Stomach (tissue), 8 donors: ENCODE measurements at regions not wholly inside any gene's neighbourhood (a gene's known extent, or its start where the extent isn't known, plus 50 kb on each side); places are given as distances from the start of the nearest gene placed in this dataset.

Source experiments
- DNase-seq, 2 donors: peaks; one replicate each; pipeline versions ENCODE4 v3.0.0 to v3.0.0-alpha.2; 2013 to 2019
- H3K27ac ChIP-seq, 5 donors: fragments of 200-600 bp in 4 of 5; sonication (generic) in 4 of 5; one replicate each; pipeline ENCODE4 v1.5.1; 2013 to 2019; ENCODE audit warnings: mild to moderate bottlenecking in 1 of 5, moderate library complexity in 1 of 5
- H3K27me3 ChIP-seq, 3 donors: fragments of 200-600 bp; sonication (generic); one replicate each; pipeline ENCODE4 v1.5.1; 2017 to 2019; ENCODE audit warnings: mixed run types in 1 of 3
- H3K36me3 ChIP-seq, 4 donors: fragments of 200-600 bp; sonication (generic); 1 replicate in 3 of 4; 2 replicates in 1 of 4; pipeline ENCODE4 v1.5.1; 2016 to 2019
- H3K4me1 ChIP-seq, 4 donors: fragments of 200-600 bp; sonication (generic); one replicate each; pipeline ENCODE4 v1.5.1; 2016 to 2019
- H3K4me3 ChIP-seq, 4 donors: fragments of 200-600 bp; sonication (generic) in 3 of 4; one replicate each; pipeline ENCODE4 v1.5.1; 2016 to 2019; ENCODE audit warnings: mild to moderate bottlenecking in 1 of 4
- H3K9me3 ChIP-seq, 4 donors: fragments of 200-600 bp; sonication (generic); one replicate each; pipeline ENCODE4 v1.5.1; 2016 to 2019
- EP300 ChIP-seq: sonication (generic); formaldehyde crosslinking; IDR thresholded peaks from one replicate; pipeline ENCODE4 v1.6.1; 2017; ENCODE audit warnings: antibody characterized with exemption
- POLR2A ChIP-seq, 4 donors: fragments of 450-650 bp; IDR thresholded peaks; one replicate each; pipeline ENCODE4 v1.6.1; 2016; ENCODE audit warnings: antibody characterized with exemption in 4 of 4, control low read depth in 2 of 4, mild to moderate bottlenecking in 1 of 4, moderate library complexity in 1 of 4
- POLR2AphosphoS5 ChIP-seq, 3 donors: sonication (generic); formaldehyde crosslinking; IDR thresholded peaks; one replicate each; pipeline ENCODE4 v1.6.1; 2016; ENCODE audit warnings: antibody characterized with exemption in 3 of 3
- WGBS, 5 donors: extraction: QIAGEN DNeasy Blood & Tissue Kit in 3 of 5; methylation state at CpG; one replicate each; pipeline versions ENCODE4 v1.1.5 to v1.1.7; 2013 to 2018; 5-methylcytosine and 5-hydroxymethylcytosine counted together
- intact Hi-C: fragments of 100-400 bp; cut with DNase I; formaldehyde crosslinking; loops from one replicate; pipeline ENCODE4 v1.15.1; 2023; ENCODE audit warnings: low total_unique reads
- TF ChIP-seq, protein P1 (sequence below), 7 experiments: fragments of 450-650 bp in 4 of 7; fragments of 200-600 bp in 3 of 7; sonication (generic) in 3 of 7; IDR thresholded peaks; one replicate each; pipeline ENCODE4 v1.5.1; 2016 to 2019; ENCODE audit warnings: antibody characterized with exemption in 7 of 7, control low read depth in 2 of 7, mild to moderate bottlenecking in 1 of 7
- donor health status: healthy with polysubstance abuse.
- donor health status: Bipolar disorder and iron deficiency.
- donor health status: healthy.

DNA sequence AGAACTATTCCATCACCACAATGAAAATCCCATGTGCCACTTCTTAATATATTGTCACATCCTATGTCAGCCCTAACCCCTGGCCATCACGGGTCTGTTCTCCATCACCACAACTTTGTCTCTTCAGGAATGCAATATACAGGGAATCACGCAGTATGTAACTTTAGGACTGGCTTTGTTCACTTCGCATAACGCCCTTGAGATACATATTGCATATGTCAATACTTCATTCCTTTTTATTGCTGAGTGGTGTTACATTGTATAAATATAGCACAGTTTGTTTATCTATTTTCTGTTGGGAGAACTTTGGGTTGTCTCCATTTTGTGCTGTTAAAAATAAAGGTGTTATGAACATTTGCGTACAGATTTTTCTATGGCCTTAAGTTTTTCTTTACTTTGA is 195.4 kb upstream of the ZMIZ1 start:
- 85 to 92% (median 87%) methylated on average over 5 of the region's 5 CpGs for WGBS, 5 donors
- Histone ChIP-seq H3K9me3 (no peaks in the 10 kb centered on the region), H3K27me3 (no peaks in the 10 kb centered on the region), H3K4me3 (no peak overlapping the region), H3K27ac (no peak overlapping the region), H3K36me3 (no peaks in the 10 kb centered on the region), H3K4me1 (no peaks in the 10 kb centered on the region)
- TF ChIP-seq POLR2A (IDR thresholded peaks at IDR 0.05), result no peak
- TF ChIP-seq, protein P1, sequence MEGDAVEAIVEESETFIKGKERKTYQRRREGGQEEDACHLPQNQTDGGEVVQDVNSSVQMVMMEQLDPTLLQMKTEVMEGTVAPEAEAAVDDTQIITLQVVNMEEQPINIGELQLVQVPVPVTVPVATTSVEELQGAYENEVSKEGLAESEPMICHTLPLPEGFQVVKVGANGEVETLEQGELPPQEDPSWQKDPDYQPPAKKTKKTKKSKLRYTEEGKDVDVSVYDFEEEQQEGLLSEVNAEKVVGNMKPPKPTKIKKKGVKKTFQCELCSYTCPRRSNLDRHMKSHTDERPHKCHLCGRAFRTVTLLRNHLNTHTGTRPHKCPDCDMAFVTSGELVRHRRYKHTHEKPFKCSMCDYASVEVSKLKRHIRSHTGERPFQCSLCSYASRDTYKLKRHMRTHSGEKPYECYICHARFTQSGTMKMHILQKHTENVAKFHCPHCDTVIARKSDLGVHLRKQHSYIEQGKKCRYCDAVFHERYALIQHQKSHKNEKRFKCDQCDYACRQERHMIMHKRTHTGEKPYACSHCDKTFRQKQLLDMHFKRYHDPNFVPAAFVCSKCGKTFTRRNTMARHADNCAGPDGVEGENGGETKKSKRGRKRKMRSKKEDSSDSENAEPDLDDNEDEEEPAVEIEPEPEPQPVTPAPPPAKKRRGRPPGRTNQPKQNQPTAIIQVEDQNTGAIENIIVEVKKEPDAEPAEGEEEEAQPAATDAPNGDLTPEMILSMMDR (IDR thresholded peaks at IDR 0.05), result no peak
- no peak for TF ChIP-seq EP300
- TF ChIP-seq POLR2AphosphoS5 (IDR thresholded peaks at IDR 0.05), result no peak
- intact Hi-C loops, result no loop called here
- no peak for DNase-seq

DNA sequence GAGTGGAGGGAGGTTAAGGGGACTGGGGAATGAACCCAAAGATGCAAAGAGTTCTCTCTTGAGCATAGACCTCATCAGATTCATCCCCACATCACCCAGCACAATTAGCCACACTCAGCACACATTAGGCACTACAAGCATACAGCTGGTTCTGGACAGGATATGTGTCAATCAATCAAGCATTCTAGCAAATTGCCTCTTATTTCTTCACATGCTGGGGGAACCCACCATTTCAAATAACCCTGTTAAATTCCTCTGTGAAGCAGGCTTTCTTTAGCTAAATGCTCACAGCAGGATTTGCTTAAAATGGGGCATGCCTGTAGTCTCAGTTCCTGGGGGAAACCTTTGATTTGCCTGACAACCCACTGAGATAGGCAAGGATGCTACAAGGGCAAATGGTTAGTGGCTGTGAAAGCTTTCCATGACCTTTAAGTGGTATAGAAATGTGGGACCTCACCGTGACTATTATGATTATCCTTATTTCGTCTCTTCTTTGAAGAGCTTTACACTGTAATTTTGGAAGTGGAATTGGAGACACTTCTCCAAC is 193.4 kb upstream of the ZMIZ1 start:
- Histone ChIP-seq H3K4me3 (no peak overlapping the region), H3K4me1 (no peaks in the 10 kb centered on the region), H3K36me3 (no peaks in the 10 kb centered on the region), H3K9me3 (peaks cover 0 to 18% (median 7%) of the 10 kb centered on the region in 4 donors), H3K27ac (no peak overlapping the region), H3K27me3 (no peaks in the 10 kb centered on the region)
- intact Hi-C loops, result no loop called here
- DNase-seq, result no peak
- WGBS, 5 donors, result 80 to 86% (median 83%) methylated on average over 2 of the region's 2 CpGs
- no peak for TF ChIP-seq POLR2AphosphoS5 (IDR thresholded peaks at IDR 0.05)
- no peak for TF ChIP-seq EP300
- TF ChIP-seq POLR2A (IDR thresholded peaks at IDR 0.05), result no peak
- TF ChIP-seq, protein P1 (IDR thresholded peaks at IDR 0.05), result no peak

DNA sequence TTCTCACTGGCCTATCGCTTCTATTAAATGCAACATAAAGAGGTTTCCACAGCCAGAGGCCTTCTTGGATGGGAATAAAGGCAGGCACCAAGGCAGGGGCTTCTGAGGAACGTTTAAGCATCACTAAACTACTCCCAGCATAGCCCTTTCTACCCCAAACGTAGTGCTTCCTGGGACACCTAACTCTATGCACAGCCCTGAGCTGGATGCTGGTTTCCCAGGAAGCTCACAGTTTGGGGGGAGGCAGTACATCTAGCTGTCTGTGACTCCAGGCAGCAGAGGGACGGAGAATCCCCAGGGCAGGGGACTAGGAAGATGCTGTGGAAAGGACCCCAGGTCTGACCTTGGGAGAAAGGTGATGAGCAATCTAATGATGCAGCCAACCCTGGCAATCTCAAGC is 192.8 kb upstream of the ZMIZ1 start:
- Histone ChIP-seq H3K9me3 (peaks cover 0 to 18% (median 7%) of the 10 kb centered on the region in 4 donors), H3K4me3 (no peak overlapping the region), H3K4me1 (no peaks in the 10 kb centered on the region), H3K36me3 (no peaks in the 10 kb centered on the region), H3K27ac (no peak overlapping the region), H3K27me3 (no peaks in the 10 kb centered on the region)
- intact Hi-C loops, result no loop called here
- no peak for DNase-seq
- 76 to 85% (median 78%) methylated on average over 4 of the region's 4 CpGs for WGBS, 5 donors
- no peak for TF ChIP-seq EP300
- no peak for TF ChIP-seq POLR2A (IDR thresholded peaks at IDR 0.05)
- TF ChIP-seq POLR2AphosphoS5 (IDR thresholded peaks at IDR 0.05), result no peak
- TF ChIP-seq, protein P1 (IDR thresholded peaks at IDR 0.05), result no peak

DNA sequence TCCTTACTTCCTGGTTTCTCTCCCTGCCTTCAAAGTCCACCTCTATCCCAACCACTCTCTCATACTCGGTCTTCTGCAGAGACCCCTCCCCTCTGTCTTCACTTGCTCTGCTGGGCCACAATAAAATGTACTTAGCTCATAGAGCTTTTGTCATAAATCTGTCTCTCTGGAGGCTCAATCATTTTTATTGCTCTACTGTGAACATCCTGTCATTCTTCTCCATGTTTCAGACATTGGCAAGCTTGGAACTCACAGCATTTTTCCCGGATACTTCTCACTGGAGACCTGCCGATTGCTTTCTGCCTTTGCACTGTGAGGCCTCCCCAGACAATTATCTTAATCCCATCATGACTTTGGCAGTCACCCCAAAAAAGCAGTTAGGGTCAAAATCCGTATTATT is 192.3 kb upstream of the ZMIZ1 start:
- no peaks in the 10 kb centered on the region for H3K4me1 ChIP-seq
- no peak overlapping the region for H3K4me3 ChIP-seq
- 73 to 84% (median 75%) methylated on average over 4 of the region's 4 CpGs for WGBS, 5 donors
- intact Hi-C loops, result no loop called here
- no peak for DNase-seq
- peaks cover 0 to 18% (median 7%) of the 10 kb centered on the region in 4 donors for H3K9me3 ChIP-seq
- no peak overlapping the region for H3K27ac ChIP-seq
- H3K36me3 ChIP-seq, result no peaks in the 10 kb centered on the region
- TF ChIP-seq, protein P1 (IDR thresholded peaks at IDR 0.05), result no peak
- TF ChIP-seq POLR2A (IDR thresholded peaks at IDR 0.05) (no peak), POLR2AphosphoS5 (IDR thresholded peaks at IDR 0.05) (no peak), EP300 (no peak)
- H3K27me3 ChIP-seq, result no peaks in the 10 kb centered on the region
